ENCODE measurements at regions not wholly inside any gene's neighbourhood (a gene's known extent, or its start where the extent isn't known, plus 50 kb on each side); places are given as distances from the start of the nearest gene placed in this dataset.

DNA sequence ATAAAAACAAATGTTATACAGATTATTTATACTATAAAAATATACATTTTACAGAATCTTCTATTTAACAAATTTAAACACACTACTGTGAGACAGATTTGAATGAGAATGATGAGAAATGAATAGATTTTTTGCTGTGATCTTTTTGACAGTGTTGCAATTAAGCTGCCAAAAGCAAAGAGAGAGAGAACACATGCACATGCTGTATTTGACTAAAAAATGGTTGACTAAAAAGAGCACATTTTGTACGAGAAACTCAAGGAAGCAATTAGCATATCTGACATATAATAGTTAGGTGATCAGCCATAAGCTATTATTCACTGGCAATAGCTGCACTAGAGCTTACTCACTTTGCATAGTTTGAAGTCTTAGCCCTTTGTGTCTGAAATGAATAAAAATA is 115.8 kb downstream of the SYT10 start:
- Histone ChIP-seq H3K4me3 (no peak overlapping the region), H3K9me3 (no peaks in the 10 kb centered on the region), H3K36me3 (no peaks in the 10 kb centered on the region), H3K4me1 (no peaks in the 10 kb centered on the region), H3K27me3 (no peaks in the 10 kb centered on the region), H3K27ac (no peak overlapping the region)
- TF ChIP-seq CTCF (IDR thresholded peaks at IDR 0.05) (no peak), POLR2A (IDR thresholded peaks at IDR 0.05) (no peak)
- intact Hi-C loops (cut with DNase I; ENCODE audit: low total_unique reads) = no loop called here
- no peak for DNase-seq

GRCh38 chr12:33322519-33322918 is 117.1 kb downstream of the SYT10 start:
- no peak for DNase-seq
- Histone ChIP-seq H3K27ac (no peak overlapping the region), H3K27me3 (no peaks in the 10 kb centered on the region), H3K9me3 (no peaks in the 10 kb centered on the region), H3K4me3 (no peak overlapping the region), H3K4me1 (no peaks in the 10 kb centered on the region), H3K36me3 (no peaks in the 10 kb centered on the region)
- no peak for TF ChIP-seq CTCF (IDR thresholded peaks at IDR 0.05)
- no peak for TF ChIP-seq POLR2A (IDR thresholded peaks at IDR 0.05)
- intact Hi-C loops (cut with DNase I; ENCODE audit: low total_unique reads) = no loop called here

- intact Hi-C loops (cut with DNase I; ENCODE audit: low total_unique reads) = no loop called here
- Histone ChIP-seq H3K27me3 (no peaks in the 10 kb centered on the region), H3K4me3 (no peak overlapping the region), H3K9me3 (no peaks in the 10 kb centered on the region), H3K27ac (no peak overlapping the region), H3K36me3 (no peaks in the 10 kb centered on the region), H3K4me1 (no peaks in the 10 kb centered on the region)
- TF ChIP-seq CTCF (IDR thresholded peaks at IDR 0.05) = no peak
- no peak for TF ChIP-seq POLR2A (IDR thresholded peaks at IDR 0.05)
- DNase-seq = no peak
Measured at GRCh38 chr12:33317746-33318145, 121.9 kb downstream of the SYT10 start.

DNA sequence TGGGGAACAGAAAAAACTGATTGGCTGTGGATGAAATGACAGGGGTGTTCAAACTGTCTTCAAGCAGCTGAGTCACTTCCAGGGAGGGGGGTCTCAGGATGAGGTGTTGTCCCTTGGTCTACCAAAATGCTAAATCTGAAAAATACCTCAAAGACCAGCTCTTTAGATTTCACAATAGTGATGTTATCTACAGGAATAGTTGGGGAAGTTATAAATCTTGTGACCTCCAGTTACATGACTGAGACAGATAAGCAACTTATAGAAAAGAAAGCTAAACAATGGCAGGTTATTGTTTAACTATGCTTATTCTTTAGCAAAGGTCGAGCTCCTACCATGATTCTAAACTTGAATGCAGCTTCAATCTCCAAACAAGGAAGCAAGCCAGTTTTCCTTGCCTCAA is 125.4 kb downstream of the SYT10 start:
- TF ChIP-seq POLR2A (IDR thresholded peaks at IDR 0.05) = no peak
- no peak for TF ChIP-seq CTCF (IDR thresholded peaks at IDR 0.05)
- H3K9me3 ChIP-seq = no peaks in the 10 kb centered on the region
- intact Hi-C loops (cut with DNase I; ENCODE audit: low total_unique reads) = no loop called here
- no peaks in the 10 kb centered on the region for H3K27me3 ChIP-seq
- H3K4me3 ChIP-seq = no peak overlapping the region
- no peaks in the 10 kb centered on the region for H3K4me1 ChIP-seq
- no peak overlapping the region for H3K27ac ChIP-seq
- no peak for DNase-seq
- no peaks in the 10 kb centered on the region for H3K36me3 ChIP-seq

GRCh38 chr12:33313476-33313875 is 126.1 kb downstream of the SYT10 start:
- no peaks in the 10 kb centered on the region for H3K27me3 ChIP-seq
- H3K36me3 ChIP-seq = no peaks in the 10 kb centered on the region
- H3K9me3 ChIP-seq = no peaks in the 10 kb centered on the region
- intact Hi-C loops (cut with DNase I; ENCODE audit: low total_unique reads) = no loop called here
- no peaks in the 10 kb centered on the region for H3K4me1 ChIP-seq
- TF ChIP-seq POLR2A (IDR thresholded peaks at IDR 0.05) (no peak), CTCF (IDR thresholded peaks at IDR 0.05) (no peak)
- H3K4me3 ChIP-seq = no peak overlapping the region
- H3K27ac ChIP-seq = no peak overlapping the region
- DNase-seq = no peak

Measured in uterus (tissue), 3 donors.